MCF 10A (cell line): ENCODE measurements at regions not wholly inside any gene's neighbourhood (a gene's known extent, or its start where the extent isn't known, plus 50 kb on each side); places are given as distances from the start of the nearest gene placed in this dataset.

Experiments
- BruUV-seq: library from RNA; stranded (reverse); fragments of 400-500 nt; replicated peaks from 2 replicates; lab custom pipeline; 2021; lab: Mats Ljungman, UMichigan
- CTCF ChIA-PET: fragments of 300-600 bp; sonication (Branson Sonifier 250); formaldehyde crosslinking; extraction: SDS; loops from one replicate; lab custom pipeline; 2021; ENCODE audit warnings: antibody characterized with exemption, inconsistent platforms; lab: Yijun Ruan, JAX
- POLR2A ChIA-PET: fragments of 300-600, 350-650 bp; sonication (Branson Sonifier 250); formaldehyde crosslinking; extraction: SDS; loops from one replicate; lab custom pipeline; 2020; ENCODE audit warnings: antibody characterized with exemption, inconsistent platforms; lab: Yijun Ruan, JAX
- DNase-seq: peaks from one replicate; pipeline ENCODE4 v3.0.0-alpha.2; 2018; ENCODE audit not compliant: unreplicated experiment
- H3K27ac Mint-ChIP-seq: one replicate; pipeline ENCODE4 v1.8.0; 2022; ENCODE audit warnings: mild to moderate bottlenecking, low read depth, mixed read lengths; ENCODE audit not compliant: unreplicated experiment
- H3K27me3 Mint-ChIP-seq: one replicate; pipeline ENCODE4 v1.8.0; 2022; ENCODE audit warnings: mixed read lengths; ENCODE audit not compliant: insufficient read depth, unreplicated experiment
- H3K36me3 Mint-ChIP-seq: one replicate; pipeline ENCODE4 v1.8.0; 2022; ENCODE audit warnings: mild to moderate bottlenecking, moderate library complexity, mixed read lengths; ENCODE audit not compliant: insufficient read depth, unreplicated experiment
- H3K4me1 Mint-ChIP-seq: one replicate; pipeline ENCODE4 v1.8.0; 2022; ENCODE audit warnings: mixed read lengths; ENCODE audit not compliant: insufficient read depth, unreplicated experiment
- H3K4me3 Mint-ChIP-seq: one replicate; pipeline ENCODE4 v1.8.0; 2022; ENCODE audit warnings: mild to moderate bottlenecking, moderate library complexity, mixed read lengths; ENCODE audit not compliant: unreplicated experiment
- H3K9me3 Mint-ChIP-seq: one replicate; pipeline ENCODE4 v1.8.0; 2022; ENCODE audit warnings: mixed read lengths; ENCODE audit not compliant: unreplicated experiment
- intact Hi-C: fragments of 100-400 bp; cut with micrococcal nuclease; formaldehyde crosslinking; loops from 2 replicates; pipeline ENCODE4 v1.14.1; 2022
- TF ChIP-seq, protein P1 (sequence below): fragments of 200-600 bp; IDR thresholded peaks from one replicate; pipeline ENCODE4 v1.8.0; 2022; ENCODE audit warnings: antibody characterized with exemption, mild to moderate bottlenecking; ENCODE audit not compliant: unreplicated experiment

DNA sequence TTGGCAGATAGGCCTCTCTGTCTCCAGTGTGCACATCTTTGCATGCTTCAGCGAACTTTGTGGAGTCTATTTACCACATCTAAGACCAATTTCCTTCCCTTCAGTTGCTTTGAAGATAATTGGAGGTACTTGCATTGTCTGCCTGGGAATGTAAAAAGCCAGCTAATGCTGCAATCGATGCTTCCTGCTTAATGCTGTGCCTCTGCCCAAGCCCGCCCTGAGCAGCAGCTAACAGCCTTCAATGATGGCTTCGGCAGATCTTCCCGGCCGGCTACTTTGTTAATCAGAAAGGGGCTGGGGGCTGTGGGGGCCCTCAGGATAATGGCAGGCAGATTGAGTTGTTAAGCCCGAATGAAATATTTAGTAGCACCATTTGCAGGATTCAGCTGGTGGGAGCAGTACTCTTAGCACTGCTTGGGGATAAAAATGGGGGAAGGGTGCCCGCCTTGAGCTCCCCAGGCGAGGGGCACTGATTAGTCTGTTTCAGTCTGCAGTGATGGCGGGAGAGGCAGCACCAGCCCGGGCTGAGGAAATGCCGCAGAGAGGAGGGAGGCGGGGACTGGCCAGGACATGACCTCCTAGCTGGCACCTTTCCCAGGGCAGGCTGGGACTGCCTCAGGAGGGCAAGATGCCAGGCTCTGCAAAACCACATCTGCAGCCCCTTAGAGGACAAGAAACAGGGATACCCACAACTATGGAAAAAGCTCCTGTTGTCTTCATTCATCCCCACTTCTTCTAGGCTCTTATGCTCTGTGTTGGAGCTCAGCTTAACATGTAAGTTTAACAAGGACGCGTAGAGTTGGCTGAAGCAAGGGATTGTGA, 460.0 kb downstream of the BUD13 start:
- TF ChIP-seq, protein P1, sequence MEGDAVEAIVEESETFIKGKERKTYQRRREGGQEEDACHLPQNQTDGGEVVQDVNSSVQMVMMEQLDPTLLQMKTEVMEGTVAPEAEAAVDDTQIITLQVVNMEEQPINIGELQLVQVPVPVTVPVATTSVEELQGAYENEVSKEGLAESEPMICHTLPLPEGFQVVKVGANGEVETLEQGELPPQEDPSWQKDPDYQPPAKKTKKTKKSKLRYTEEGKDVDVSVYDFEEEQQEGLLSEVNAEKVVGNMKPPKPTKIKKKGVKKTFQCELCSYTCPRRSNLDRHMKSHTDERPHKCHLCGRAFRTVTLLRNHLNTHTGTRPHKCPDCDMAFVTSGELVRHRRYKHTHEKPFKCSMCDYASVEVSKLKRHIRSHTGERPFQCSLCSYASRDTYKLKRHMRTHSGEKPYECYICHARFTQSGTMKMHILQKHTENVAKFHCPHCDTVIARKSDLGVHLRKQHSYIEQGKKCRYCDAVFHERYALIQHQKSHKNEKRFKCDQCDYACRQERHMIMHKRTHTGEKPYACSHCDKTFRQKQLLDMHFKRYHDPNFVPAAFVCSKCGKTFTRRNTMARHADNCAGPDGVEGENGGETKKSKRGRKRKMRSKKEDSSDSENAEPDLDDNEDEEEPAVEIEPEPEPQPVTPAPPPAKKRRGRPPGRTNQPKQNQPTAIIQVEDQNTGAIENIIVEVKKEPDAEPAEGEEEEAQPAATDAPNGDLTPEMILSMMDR = no peak
- Mint-ChIP-seq H3K27me3 (no peaks in the 10 kb centered on the region), H3K4me1 (no peaks in the 10 kb centered on the region), H3K4me3 (no peak overlapping the region), H3K9me3 (peaks cover 21% of the 10 kb centered on the region), H3K36me3 (no peaks in the 10 kb centered on the region), H3K27ac (no peak overlapping the region)
- intact Hi-C loops = no loop called here
- no TSS peak for BruUV-seq
- ChIA-PET CTCF (interaction anchor here (0.6 kb wide), 3 partner anchors 67 to 1583 kb away, joined by 3 to 4 read pairs (median 3); no protein-coding TSS in a partner anchor), POLR2A (no interaction called here)
- peak; percentile 1 for DNase-seq

DNA sequence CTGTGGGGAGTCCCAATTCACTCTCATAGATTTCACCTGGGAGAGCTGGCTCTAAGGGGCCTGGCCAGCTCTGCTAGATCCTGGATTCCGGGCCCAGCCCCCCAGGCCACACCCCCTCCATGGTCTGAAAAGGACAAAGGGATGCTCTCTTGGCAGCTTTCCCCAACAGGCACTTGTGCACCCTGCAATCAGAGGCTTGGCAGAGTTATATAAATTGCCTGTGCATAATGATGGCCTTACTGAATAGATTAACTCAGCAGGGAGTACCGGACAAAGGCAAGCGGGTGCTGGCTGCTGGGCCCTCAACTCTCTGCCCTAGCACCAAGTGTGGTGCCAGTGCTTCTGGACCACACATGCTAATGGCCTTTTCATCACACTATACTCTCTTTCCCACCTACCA, 461.6 kb downstream of the BUD13 start:
- no peaks in the 10 kb centered on the region for H3K27me3 Mint-ChIP-seq
- H3K4me3 Mint-ChIP-seq = no peak overlapping the region
- TF ChIP-seq, protein P1 = no peak
- H3K4me1 Mint-ChIP-seq = no peaks in the 10 kb centered on the region
- H3K9me3 Mint-ChIP-seq = peaks cover 25% of the 10 kb centered on the region
- H3K27ac Mint-ChIP-seq = no peak overlapping the region
- no peak for DNase-seq
- ChIA-PET CTCF (no interaction called here), POLR2A (no interaction called here)
- intact Hi-C loops = no loop called here
- BruUV-seq = no TSS peak
- H3K36me3 Mint-ChIP-seq = no peaks in the 10 kb centered on the region

- H3K27ac Mint-ChIP-seq = no peak overlapping the region
- no peaks in the 10 kb centered on the region for H3K27me3 Mint-ChIP-seq
- TF ChIP-seq, protein P1 = no peak
- no peaks in the 10 kb centered on the region for H3K36me3 Mint-ChIP-seq
- intact Hi-C loops = no loop called here
- no peak for DNase-seq
- H3K4me1 Mint-ChIP-seq = no peaks in the 10 kb centered on the region
- no TSS peak for BruUV-seq
- H3K9me3 Mint-ChIP-seq = peaks cover 25% of the 10 kb centered on the region
- ChIA-PET POLR2A (no interaction called here), CTCF (no interaction called here)
- no peak overlapping the region for H3K4me3 Mint-ChIP-seq
Observed at GRCh38 chr11:116310698-116311097, 462.1 kb downstream of the BUD13 start.

GRCh38 chr11:116310226-116310625, 462.6 kb downstream of the BUD13 start:
- peaks cover 25% of the 10 kb centered on the region for H3K9me3 Mint-ChIP-seq
- no TSS peak for BruUV-seq
- H3K4me1 Mint-ChIP-seq = no peaks in the 10 kb centered on the region
- H3K27me3 Mint-ChIP-seq = no peaks in the 10 kb centered on the region
- DNase-seq = no peak
- H3K4me3 Mint-ChIP-seq = no peak overlapping the region
- no peak overlapping the region for H3K27ac Mint-ChIP-seq
- ChIA-PET CTCF (no interaction called here), POLR2A (no interaction called here)
- TF ChIP-seq, protein P1 = no peak
- no peaks in the 10 kb centered on the region for H3K36me3 Mint-ChIP-seq
- intact Hi-C loops = no loop called here
